ENCODE measurements at regions not wholly inside any gene's neighbourhood (a gene's known extent, or its start where the extent isn't known, plus 50 kb on each side); places are given as distances from the start of the nearest gene placed in this dataset.

- 87% methylated on average over 1 of the region's 1 CpG; no CpG with 5 or more reads in 1 of the 2 experiments for WGBS, 2 experiments (ENCODE audit: extremely low coverage in 1 of 2, insufficient coverage in 1 of 2, insufficient read length in 1 of 2, insufficient replicate concordance in 2 of 2, low coverage in 1 of 2, low lambda C conversion rate in 2 of 2, missing lambda C conversion rate in 1 of 2)
- H2BK20ac ChIP-seq (ENCODE audit: low read length): no peak overlapping the region
- TF ChIP-seq CHD2 (IDR thresholded peaks at IDR 0.05; ENCODE audit: low read length): no peak
- no peak for TF ChIP-seq NANOG (IDR thresholded peaks at IDR 0.05; ENCODE audit: insufficient read depth, low read depth, low read length, poor library complexity, severe bottlenecking)
These were observed 564.1 kb upstream of the ATXN7L3B start for GRCh38 chr12:73973486-73973885.

More at GRCh38 chr12:73973486-73973885, 564.1 kb upstream of the ATXN7L3B start:
- Histone ChIP-seq H4K20me1 (replicated peaks in 1 of 2; ENCODE audit: control insufficient read depth in 1 of 2, insufficient read depth in 2 of 2, low read length in 2 of 2) (no peaks in the 10 kb centered on the region), H3K79me2 (ENCODE audit: control insufficient read depth in 1 of 2, insufficient read depth in 2 of 2, low read length in 2 of 2) (no peaks in the 10 kb centered on the region), H3K36me3 (ENCODE audit: control insufficient read depth in 2 of 4, insufficient read depth in 4 of 4, low read length in 3 of 4) (no peaks in the 10 kb centered on the region), H2AFZ (ENCODE audit: low read length) (no peak overlapping the region), H3K27me3 (replicated peaks in 1 of 4; ENCODE audit: control insufficient read depth in 3 of 4, extremely low read depth in 1 of 4, insufficient read depth in 3 of 4, low read length in 3 of 4) (no peaks in the 10 kb centered on the region), H2BK15ac (ENCODE audit: low read length) (no peak overlapping the region), H3K9ac (replicated peaks in 1 of 4; ENCODE audit: extremely low read depth in 1 of 4, low read depth in 3 of 4, low read length in 3 of 4) (no peak overlapping the region), H3K4me2 (ENCODE audit: insufficient read depth in 1 of 2, low read depth in 2 of 2, low read length in 2 of 2) (no peak overlapping the region), H3K4me3 (ENCODE audit: extremely low read depth in 1 of 4, insufficient read depth in 2 of 4, low read depth in 3 of 4, low read length in 4 of 4) (no peak overlapping the region), H3K4me1 (replicated peaks in 1 of 4; ENCODE audit: control insufficient read depth in 3 of 4, insufficient read depth in 4 of 4, low read length in 3 of 4) (no peaks in the 10 kb centered on the region; a peak in 1 of 7 replicates), H3K18ac (ENCODE audit: extremely low read depth, low read length) (no peak overlapping the region), H3K27ac (ENCODE audit: low read depth, low read length) (no peak overlapping the region), H2BK5ac (ENCODE audit: low read depth, low read length) (no peak overlapping the region), H4K8ac (ENCODE audit: extremely low read depth, insufficient read depth, low read length) (no peak overlapping the region), H4K91ac (replicated peaks; ENCODE audit: insufficient read length, low read length) (no peak overlapping the region), H4K5ac (ENCODE audit: insufficient read length, low read depth, low read length) (no peak overlapping the region), H2BK120ac (replicated peaks; ENCODE audit: low read depth, low read length) (no peak overlapping the region), H3K4ac (replicated peaks; ENCODE audit: insufficient read length, low read depth, low read length) (no peak overlapping the region), H2BK12ac (ENCODE audit: low read depth, low read length) (no peak overlapping the region), H3K23ac (ENCODE audit: insufficient read length) (no peak overlapping the region), H3K79me1 (ENCODE audit: low read depth, low read length) (no peaks in the 10 kb centered on the region), H3K56ac (replicated peaks; ENCODE audit: insufficient read length, low read depth, low read length) (no peak overlapping the region), H3K23me2 (ENCODE audit: low read depth, low read length) (no peaks in the 10 kb centered on the region), H2AK5ac (ENCODE audit: low read depth, low read length) (no peak overlapping the region), H3K14ac (ENCODE audit: insufficient read length) (no peak overlapping the region), H3K9me3 (ENCODE audit: insufficient read depth in 2 of 2, low read depth in 1 of 2, low read length in 1 of 2) (no peaks in the 10 kb centered on the region)
- no peak for DNase-seq (ENCODE audit: low read depth in 1 of 2, low spot score in 2 of 2)
- POLR2A ChIA-PET (ENCODE audit: partially characterized antibody): no interaction called here
- FAIRE-seq: no peak
- CTCF ChIA-PET (ENCODE audit: partially characterized antibody): no interaction called here

Data from H1 (cell line).